SK-N-MC (cell line): ENCODE measurements at regions not wholly inside any gene's neighbourhood (a gene's known extent, or its start where the extent isn't known, plus 50 kb on each side); places are given as distances from the start of the nearest gene placed in this dataset.

Experiments used
- DNase-seq: peaks from one replicate; pipeline ENCODE4 v3.0.0-alpha.2; 2011; ENCODE audit warnings: low read depth, low spot score
- H3K27ac ChIP-seq: fragments of 200-600 bp; sonication (generic); 2 replicates; pipeline ENCODE4 v1.5.1; 2016; ENCODE audit warnings: mixed run types
- H3K36me3 ChIP-seq: fragments of 200-600 bp; sonication (generic); 2 replicates; pipeline ENCODE4 v1.6.1; 2017; ENCODE audit warnings: antibody characterized with exemption, low read length, mixed read lengths; ENCODE audit not compliant: insufficient read depth
- H3K4me3 ChIP-seq: fragments of 200-600 bp; sonication (generic); 2 replicates; pipeline ENCODE4 v1.5.1; 2016
- H3K9ac ChIP-seq: fragments of 200-600 bp; sonication (generic); 2 replicates; pipeline ENCODE4 v1.8.0; 2017; ENCODE audit warnings: mixed run types, mixed read lengths; ENCODE audit not compliant: insufficient read length
- H3K9me3 ChIP-seq: fragments of 200-600 bp; sonication (generic); 2 replicates; pipeline ENCODE4 v1.6.1; 2017; ENCODE audit warnings: low read depth, mild to moderate bottlenecking, antibody characterized with exemption, low read length, moderate library complexity, mixed read lengths
- EZH2 ChIP-seq: fragments of 200-600 bp; sonication (generic); IDR thresholded peaks from one replicate; pipeline ENCODE4 v1.6.1; 2017; ENCODE audit warnings: antibody characterized with exemption
- FOXP2 ChIP-seq: optimal IDR thresholded peaks from 2 replicates; pipeline ENCODE3; 2011; ENCODE audit warnings: mild to moderate bottlenecking, moderate library complexity; ENCODE audit not compliant: insufficient read depth; ENCODE audit errors: extremely low read length, control extremely low read depth
- POLR2AphosphoS5 ChIP-seq: IDR thresholded peaks from 2 replicates; pipeline ENCODE4 v1.6.1; 2012; ENCODE audit warnings: mild to moderate bottlenecking, low read depth, low read length, borderline replicate concordance

GRCh38 chr17:79414063-79414792 is 196.6 kb downstream of the RBFOX3 start:
- no peak for DNase-seq
- Histone ChIP-seq H3K36me3 (no peaks in the 10 kb centered on the region), H3K27ac (no peak overlapping the region), H3K9ac (no peak overlapping the region), H3K9me3 (no peaks in the 10 kb centered on the region), H3K4me3 (no peak overlapping the region)
- TF ChIP-seq EZH2 (no peak), FOXP2 (no peak), POLR2AphosphoS5 (no peak)

GRCh38 chr17:79413611-79414010 is 197.2 kb downstream of the RBFOX3 start:
- TF ChIP-seq FOXP2, result no peak
- TF ChIP-seq POLR2AphosphoS5, result no peak
- Histone ChIP-seq H3K9me3 (no peaks in the 10 kb centered on the region), H3K4me3 (no peak overlapping the region), H3K27ac (no peak overlapping the region), H3K9ac (no peak overlapping the region), H3K36me3 (no peaks in the 10 kb centered on the region)
- DNase-seq, result no peak

- H3K4me3 ChIP-seq, result no peak overlapping the region
- no peaks in the 10 kb centered on the region for H3K36me3 ChIP-seq
- DNase-seq, result no peak
- no peak overlapping the region for H3K9ac ChIP-seq
- TF ChIP-seq EZH2 (no peak), POLR2AphosphoS5 (no peak), FOXP2 (no peak)
- no peaks in the 10 kb centered on the region for H3K9me3 ChIP-seq
- no peak overlapping the region for H3K27ac ChIP-seq
Measured at GRCh38 chr17:79412886-79413390, 197.9 kb downstream of the RBFOX3 start.

GRCh38 chr17:79412110-79412509 is 198.7 kb downstream of the RBFOX3 start:
- DNase-seq, result no peak
- Histone ChIP-seq H3K9me3 (no peaks in the 10 kb centered on the region), H3K4me3 (no peak overlapping the region), H3K27ac (no peak overlapping the region), H3K36me3 (no peaks in the 10 kb centered on the region), H3K9ac (no peak overlapping the region)
- TF ChIP-seq FOXP2, result no peak

- no peak overlapping the region for H3K9ac ChIP-seq
- no peak for DNase-seq
- no peak for TF ChIP-seq POLR2AphosphoS5
- H3K4me3 ChIP-seq, result no peak overlapping the region
- no peaks in the 10 kb centered on the region for H3K36me3 ChIP-seq
- no peak overlapping the region for H3K27ac ChIP-seq
- H3K9me3 ChIP-seq, result no peaks in the 10 kb centered on the region
Measured at GRCh38 chr17:79411419-79411818, 199.4 kb downstream of the RBFOX3 start.

GRCh38 chr17:79410681-79411080 is 200.2 kb downstream of the RBFOX3 start:
- Histone ChIP-seq H3K27ac (no peak overlapping the region), H3K36me3 (no peaks in the 10 kb centered on the region), H3K9ac (no peak overlapping the region), H3K9me3 (no peaks in the 10 kb centered on the region), H3K4me3 (no peak overlapping the region)
- no peak for DNase-seq
- TF ChIP-seq EZH2 (no peak), POLR2AphosphoS5 (no peak), FOXP2 (no peak)

GRCh38 chr17:79408251-79408650 is 202.6 kb downstream of the RBFOX3 start:
- no peaks in the 10 kb centered on the region for H3K9me3 ChIP-seq
- no peak for TF ChIP-seq POLR2AphosphoS5
- no peak for TF ChIP-seq FOXP2
- no peak for TF ChIP-seq EZH2
- H3K27ac ChIP-seq, result no peak overlapping the region
- no peak for DNase-seq
- H3K9ac ChIP-seq, result no peak overlapping the region
- H3K4me3 ChIP-seq, result no peak overlapping the region
- H3K36me3 ChIP-seq, result no peaks in the 10 kb centered on the region

DNA sequence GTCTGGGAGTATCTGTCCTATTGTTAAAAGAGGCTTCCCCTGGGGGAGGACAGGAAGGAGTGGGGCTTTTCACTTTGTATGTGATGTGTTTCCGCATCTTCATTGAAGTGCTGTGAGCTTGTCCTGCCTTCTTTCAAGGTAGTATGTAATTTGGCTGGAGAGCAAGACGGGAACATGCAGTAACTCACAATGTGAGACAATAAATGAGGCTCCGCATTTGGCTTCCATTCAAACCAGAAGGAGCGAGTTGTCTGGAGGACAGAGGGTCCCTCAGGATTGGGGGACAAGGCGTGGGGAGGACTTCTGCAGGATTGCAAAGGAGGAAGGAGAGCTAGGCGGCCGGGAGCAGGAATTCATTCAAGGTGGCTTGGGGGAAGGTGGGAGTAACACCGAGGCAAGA is 203.5 kb downstream of the RBFOX3 start:
- Histone ChIP-seq H3K9ac (no peak overlapping the region), H3K9me3 (no peaks in the 10 kb centered on the region), H3K4me3 (no peak overlapping the region), H3K27ac (no peak overlapping the region), H3K36me3 (no peaks in the 10 kb centered on the region)
- DNase-seq, result no peak
- TF ChIP-seq FOXP2, result no peak
- TF ChIP-seq EZH2, result no peak
- TF ChIP-seq POLR2AphosphoS5, result no peak

DNA sequence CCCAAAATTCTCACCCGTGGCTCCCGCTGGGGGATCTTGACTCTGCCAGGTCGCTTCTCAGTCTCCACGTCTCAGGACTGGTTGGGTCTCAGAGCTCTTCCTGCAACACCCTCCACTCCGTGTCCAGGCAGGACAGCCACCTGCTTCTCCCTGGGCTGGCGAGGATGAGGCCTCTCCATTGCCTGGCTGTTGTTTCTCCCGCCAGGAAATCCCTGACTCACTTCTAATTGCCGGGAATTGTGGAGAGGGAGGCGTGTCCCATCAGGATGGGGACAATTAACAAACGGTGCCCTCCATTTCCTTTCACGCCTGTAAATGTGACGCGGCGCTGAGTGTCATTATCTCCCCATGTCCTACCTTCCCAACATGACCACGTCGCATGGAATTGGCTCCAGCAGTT is 204.5 kb downstream of the RBFOX3 start:
- Histone ChIP-seq H3K27ac (no peak overlapping the region), H3K9me3 (no peaks in the 10 kb centered on the region), H3K36me3 (no peaks in the 10 kb centered on the region), H3K4me3 (no peak overlapping the region), H3K9ac (no peak overlapping the region)
- TF ChIP-seq EZH2 (no peak), POLR2AphosphoS5 (no peak), FOXP2 (no peak)
- no peak for DNase-seq
